Thyroid gland (tissue), 4 donors: ENCODE measurements at regions not wholly inside any gene's neighbourhood (a gene's known extent, or its start where the extent isn't known, plus 50 kb on each side); places are given as distances from the start of the nearest gene placed in this dataset.

Experiments
- DNase-seq, 2 donors: peaks; one replicate each; pipeline ENCODE4 v3.0.0-alpha.2; 2019
- H3K27ac ChIP-seq, 3 donors: fragments of 200-600 bp; sonication (generic); 1 replicate in 2 of 3; 2 replicates in 1 of 3; pipeline ENCODE4 v1.5.1; 2016 to 2019; ENCODE audit warnings: mild to moderate bottlenecking in 1 of 3, moderate library complexity in 1 of 3
- H3K27me3 ChIP-seq: fragments of 200-600 bp; sonication (generic); one replicate; pipeline ENCODE4 v1.5.1; 2019
- H3K36me3 ChIP-seq, 2 donors: fragments of 200-600 bp; sonication (generic); one replicate each; pipeline ENCODE4 v1.5.1; 2016 to 2019
- H3K4me1 ChIP-seq, 2 donors: fragments of 200-600 bp; sonication (generic); one replicate each; pipeline ENCODE4 v1.5.1; 2017 to 2019
- H3K4me3 ChIP-seq, 3 donors: fragments of 200-600 bp; sonication (generic); replicated peaks in 1 of 3; 1 replicate in 2 of 3; 2 replicates in 1 of 3; pipeline ENCODE4 v1.5.1; 2016; ENCODE audit warnings: mild to moderate bottlenecking in 1 of 3
- H3K9me3 ChIP-seq: fragments of 200-600 bp; sonication (generic); one replicate; pipeline ENCODE4 v1.5.1; 2017
- POLR2A ChIP-seq, 2 donors: fragments of 450-650 bp; IDR thresholded peaks; one replicate each; pipeline ENCODE4 v1.6.1; 2017; ENCODE audit warnings: antibody characterized with exemption in 2 of 2, mild to moderate bottlenecking in 2 of 2, moderate library complexity in 1 of 2
- WGBS, 2 donors: methylation state at CpG; one replicate each; pipeline ENCODE4 v1.1.5; 2017; 5-methylcytosine and 5-hydroxymethylcytosine counted together
- intact Hi-C: fragments of 100-400 bp; cut with DNase I; formaldehyde crosslinking; loops from one replicate; pipeline ENCODE4 v1.15.1; 2023
- TF ChIP-seq, protein P1 (sequence below), 6 experiments: fragments of 200-600 bp in 3 of 6; fragments of 450-650 bp in 3 of 6; sonication (generic) in 3 of 6; IDR thresholded peaks; one replicate each; pipeline ENCODE4 v1.5.1; 2016 to 2019; ENCODE audit warnings: antibody characterized with exemption in 6 of 6, mild to moderate bottlenecking in 2 of 6, inconsistent platforms in 1 of 6, moderate library complexity in 1 of 6

DNA sequence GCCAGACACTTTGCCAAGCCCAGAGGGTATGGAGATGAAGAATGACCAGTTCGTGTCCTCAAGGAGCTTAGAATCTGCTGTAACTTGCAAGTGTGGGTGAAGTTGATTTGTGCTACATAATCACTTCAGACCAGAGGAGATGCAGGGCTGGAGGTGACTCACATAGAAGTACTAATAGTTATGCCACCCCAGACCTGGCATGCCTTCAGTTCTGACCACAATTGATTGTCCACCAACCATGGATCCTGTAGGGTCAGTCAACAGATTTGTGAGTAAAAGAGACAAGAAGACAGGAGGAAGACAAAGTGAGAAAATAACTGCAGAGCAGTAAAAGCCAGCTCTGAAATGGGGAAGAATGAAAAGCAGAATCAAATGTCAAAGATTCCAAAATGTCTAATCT, 51.2 kb upstream of the BMPER start:
- Histone ChIP-seq H3K27ac (no peak overlapping the region), H3K27me3 (no peaks in the 10 kb centered on the region), H3K4me1 (no peaks in the 10 kb centered on the region), H3K4me3 (no peak overlapping the region), H3K9me3 (no peaks in the 10 kb centered on the region), H3K36me3 (no peaks in the 10 kb centered on the region)
- WGBS, 2 donors: 94 to 97% methylated on average over 1 of the region's 1 CpG
- intact Hi-C loops: no loop called here
- TF ChIP-seq POLR2A (IDR thresholded peaks at IDR 0.05): no peak
- TF ChIP-seq, protein P1, sequence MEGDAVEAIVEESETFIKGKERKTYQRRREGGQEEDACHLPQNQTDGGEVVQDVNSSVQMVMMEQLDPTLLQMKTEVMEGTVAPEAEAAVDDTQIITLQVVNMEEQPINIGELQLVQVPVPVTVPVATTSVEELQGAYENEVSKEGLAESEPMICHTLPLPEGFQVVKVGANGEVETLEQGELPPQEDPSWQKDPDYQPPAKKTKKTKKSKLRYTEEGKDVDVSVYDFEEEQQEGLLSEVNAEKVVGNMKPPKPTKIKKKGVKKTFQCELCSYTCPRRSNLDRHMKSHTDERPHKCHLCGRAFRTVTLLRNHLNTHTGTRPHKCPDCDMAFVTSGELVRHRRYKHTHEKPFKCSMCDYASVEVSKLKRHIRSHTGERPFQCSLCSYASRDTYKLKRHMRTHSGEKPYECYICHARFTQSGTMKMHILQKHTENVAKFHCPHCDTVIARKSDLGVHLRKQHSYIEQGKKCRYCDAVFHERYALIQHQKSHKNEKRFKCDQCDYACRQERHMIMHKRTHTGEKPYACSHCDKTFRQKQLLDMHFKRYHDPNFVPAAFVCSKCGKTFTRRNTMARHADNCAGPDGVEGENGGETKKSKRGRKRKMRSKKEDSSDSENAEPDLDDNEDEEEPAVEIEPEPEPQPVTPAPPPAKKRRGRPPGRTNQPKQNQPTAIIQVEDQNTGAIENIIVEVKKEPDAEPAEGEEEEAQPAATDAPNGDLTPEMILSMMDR (IDR thresholded peaks at IDR 0.05): no peak
- DNase-seq: no peak

DNA sequence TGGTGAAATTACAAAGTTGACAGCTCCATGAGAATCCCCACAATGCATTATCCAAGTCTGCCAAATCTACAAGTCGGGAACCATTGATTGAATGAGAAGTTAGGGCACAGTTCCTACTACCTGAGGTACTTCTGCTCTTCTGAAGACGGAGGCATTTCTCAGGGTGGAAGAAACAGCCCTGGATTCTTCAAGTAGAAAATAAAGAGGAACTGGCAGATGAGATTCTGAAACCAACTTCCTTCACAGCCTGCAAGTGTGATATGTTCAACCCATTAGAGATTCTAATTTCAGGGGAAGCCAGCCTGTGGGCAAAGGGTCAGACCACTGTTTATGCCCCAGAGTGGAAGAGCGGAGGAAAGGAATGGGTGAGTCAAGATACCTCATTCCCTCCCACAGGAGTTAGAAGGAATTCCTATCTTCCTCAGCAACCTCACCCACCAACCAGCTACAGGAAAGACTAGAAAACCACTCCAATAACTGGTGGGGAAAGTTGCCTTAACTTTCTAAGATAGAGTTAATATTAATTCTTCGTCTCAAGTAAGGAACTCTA, 50.5 kb upstream of the BMPER start:
- intact Hi-C loops: no loop called here
- no peak for DNase-seq
- H3K4me3 ChIP-seq: no peak overlapping the region

More for the DNA sequence above, 50.5 kb upstream of the BMPER start:
- no peaks in the 10 kb centered on the region for H3K9me3 ChIP-seq
- H3K4me1 ChIP-seq: no peaks in the 10 kb centered on the region
- TF ChIP-seq, protein P1 (IDR thresholded peaks at IDR 0.05): no peak
- TF ChIP-seq POLR2A (IDR thresholded peaks at IDR 0.05): no peak
- 89 to 95% methylated on average over 4 of the region's 4 CpGs for WGBS, 2 donors
- no peaks in the 10 kb centered on the region for H3K36me3 ChIP-seq
- no peaks in the 10 kb centered on the region for H3K27me3 ChIP-seq
- H3K27ac ChIP-seq: no peak overlapping the region
